H1 (cell line): ENCODE measurements at regions not wholly inside any gene's neighbourhood (a gene's known extent, or its start where the extent isn't known, plus 50 kb on each side); places are given as distances from the start of the nearest gene placed in this dataset.

Experiments used
- CTCF ChIP-seq, 3 experiments: IDR thresholded peaks; 1 replicate in 2 of 3; 2 replicates in 1 of 3; pipeline versions ENCODE4 v1.5.1 to v1.6.1; 2011; ENCODE audit warnings: low read length in 3 of 3, mild to moderate bottlenecking in 3 of 3, inconsistent platforms in 2 of 3, low read depth in 1 of 3, moderate library complexity in 1 of 3; ENCODE audit not compliant: insufficient read depth in 1 of 3; ENCODE audit errors: control extremely low read depth in 1 of 3
- POLR2AphosphoS5 ChIP-seq: IDR thresholded peaks from 2 replicates; pipeline ENCODE4 v1.6.1; 2011; ENCODE audit warnings: low read depth, low read length
- RBBP5 ChIP-seq: IDR thresholded peaks from 2 replicates; pipeline ENCODE4 v1.7.1; 2012; ENCODE audit warnings: low read depth, mild to moderate bottlenecking, inconsistent platforms, low read length, moderate library complexity, borderline replicate concordance

GRCh38 chr21:16969636-16970035 lies 543.2 kb upstream of the CXADR start:
- TF ChIP-seq RBBP5 (no peak), POLR2AphosphoS5 (no peak), CTCF (IDR thresholded peaks at IDR 0.05; ENCODE audit: control extremely low read depth in 1 of 3, insufficient read depth in 1 of 3, low read depth in 1 of 3, low read length in 3 of 3) (no peak)
